ENCODE measurements at regions not wholly inside any gene's neighbourhood (a gene's known extent, or its start where the extent isn't known, plus 50 kb on each side); places are given as distances from the start of the nearest gene placed in this dataset.

GRCh38 chr20:40591536-40591935 is 97.5 kb downstream of the MAFB start:
- intact Hi-C loops (cut with micrococcal nuclease) = no loop called here
- DNase-seq (ENCODE audit: low read depth, low spot score) (no peak), FAIRE-seq (no peak)
- Histone ChIP-seq H3K9ac (replicated peaks; ENCODE audit: extremely low read depth, insufficient read depth, low read length) (no peak overlapping the region), H3K4me1 (ENCODE audit: control insufficient read depth, extremely low read depth, insufficient read depth, low read length) (no peaks in the 10 kb centered on the region), H3K4me2 (ENCODE audit: insufficient read depth, low read length) (no peak overlapping the region), H3K9me1 (replicated peaks; ENCODE audit: control insufficient read depth, extremely low read depth, insufficient read depth, low read length) (no peaks in the 10 kb centered on the region), H3K79me2 (ENCODE audit: control insufficient read depth, insufficient read depth, low read length) (no peaks in the 10 kb centered on the region), H3K36me3 (ENCODE audit: control insufficient read depth in 2 of 2, extremely low read depth in 1 of 2, insufficient read depth in 2 of 2, low read length in 2 of 2) (no peaks in the 10 kb centered on the region), H3K9me3 (replicated peaks; ENCODE audit: control insufficient read depth, insufficient read depth, low read length) (no peaks in the 10 kb centered on the region), H3K27ac (ENCODE audit: insufficient read depth, low read depth, low read length) (no peak overlapping the region), H3K27me3 (ENCODE audit: control insufficient read depth in 2 of 2, insufficient read depth in 2 of 2, low read length in 2 of 2) (peaks cover 0 to 2% of the 10 kb centered on the region in 2 experiments), H3K4me3 (replicated peaks in 1 of 3; ENCODE audit: insufficient read depth in 1 of 3, low read depth in 1 of 3, low read length in 3 of 3) (no peak overlapping the region), H2AFZ (ENCODE audit: low read depth, low read length) (no peak overlapping the region), H4K20me1 (replicated peaks; ENCODE audit: control insufficient read depth, extremely low read depth, insufficient read depth, low read length) (no peaks in the 10 kb centered on the region)
- ChIA-PET POLR2A (no interaction called here), CTCF (no interaction called here)
- TF ChIP-seq FOS (IDR thresholded peaks at IDR 0.05; ENCODE audit: borderline replicate concordance, insufficient read depth, low read length) = no peak
- no peak for TF ChIP-seq GATA2 (IDR thresholded peaks at IDR 0.05; ENCODE audit: insufficient read depth, insufficient read length, low read depth, low read length)
- no peak for TF ChIP-seq MAX (IDR thresholded peaks at IDR 0.05; ENCODE audit: insufficient read depth, insufficient read length)
- no peak for TF ChIP-seq CTCF (IDR thresholded peaks at IDR 0.05; ENCODE audit: extremely low read depth in 1 of 2, insufficient read depth in 1 of 2, low read depth in 1 of 2, low read length in 2 of 2)
- dilution Hi-C loops (cut with MboI; ENCODE audit: extremely low pct_ligation_motif_present, low sequenced_read_pairs) = no loop called here
- no TSS peak for BruUV-seq (replicated peaks)

- H3K4me2 ChIP-seq (ENCODE audit: insufficient read depth, low read length) = no peak overlapping the region
- no peaks in the 10 kb centered on the region for H3K9me1 ChIP-seq (replicated peaks; ENCODE audit: control insufficient read depth, extremely low read depth, insufficient read depth, low read length)
- H4K20me1 ChIP-seq (replicated peaks; ENCODE audit: control insufficient read depth, extremely low read depth, insufficient read depth, low read length) = no peaks in the 10 kb centered on the region
- DNase-seq (ENCODE audit: low read depth, low spot score) (no peak), FAIRE-seq (no peak)
- peaks cover 0 to 2% of the 10 kb centered on the region in 2 experiments for H3K27me3 ChIP-seq (ENCODE audit: control insufficient read depth in 2 of 2, insufficient read depth in 2 of 2, low read length in 2 of 2)
- H3K4me3 ChIP-seq (replicated peaks in 1 of 3; ENCODE audit: insufficient read depth in 1 of 3, low read depth in 1 of 3, low read length in 3 of 3) = no peak overlapping the region
- no peaks in the 10 kb centered on the region for H3K36me3 ChIP-seq (ENCODE audit: control insufficient read depth in 2 of 2, extremely low read depth in 1 of 2, insufficient read depth in 2 of 2, low read length in 2 of 2)
- ChIA-PET POLR2A (no interaction called here), CTCF (no interaction called here)
- no peak overlapping the region for H3K27ac ChIP-seq (ENCODE audit: insufficient read depth, low read depth, low read length)
- no TSS peak for BruUV-seq (replicated peaks)
- H3K4me1 ChIP-seq (ENCODE audit: control insufficient read depth, extremely low read depth, insufficient read depth, low read length) = no peaks in the 10 kb centered on the region
- no peaks in the 10 kb centered on the region for H3K9me3 ChIP-seq (replicated peaks; ENCODE audit: control insufficient read depth, insufficient read depth, low read length)
- dilution Hi-C loops (cut with MboI; ENCODE audit: extremely low pct_ligation_motif_present, low sequenced_read_pairs) (no loop called here), intact Hi-C loops (cut with micrococcal nuclease) (no loop called here)
- TF ChIP-seq FOS (IDR thresholded peaks at IDR 0.05; ENCODE audit: borderline replicate concordance, insufficient read depth, low read length) = no peak
- no peak overlapping the region for H2AFZ ChIP-seq (ENCODE audit: low read depth, low read length)
- H3K9ac ChIP-seq (replicated peaks; ENCODE audit: extremely low read depth, insufficient read depth, low read length) = no peak overlapping the region
- H3K79me2 ChIP-seq (ENCODE audit: control insufficient read depth, insufficient read depth, low read length) = no peaks in the 10 kb centered on the region
Measured at GRCh38 chr20:40591119-40591518, 97.9 kb downstream of the MAFB start.
